NCI-H1436 (cell line): ENCODE measurements at regions not wholly inside any gene's neighbourhood (a gene's known extent, or its start where the extent isn't known, plus 50 kb on each side); places are given as distances from the start of the nearest gene placed in this dataset.
"Not testable (repeated sequence)": the region's sequence is repeated elsewhere in the genome, so short reads cannot be mapped to it uniquely, and the experiment has no call there.

Experiments used
- DNase-seq: peaks from one replicate; lab custom pipeline; 2025; lab: John Stamatoyannopoulos, UW

GRCh38 chr3:20395692-20396091 is 209.7 kb upstream of the SGO1 start:
- no peak for DNase-seq

- DNase-seq, result no peak
Measured at GRCh38 chr3:20394243-20394642, 208.2 kb upstream of the SGO1 start.

GRCh38 chr3:20391644-20392043 is 205.6 kb upstream of the SGO1 start:
- DNase-seq, result no peak

GRCh38 chr3:20388971-20389370 is 203.0 kb upstream of the SGO1 start:
- no peak for DNase-seq

- DNase-seq, result no peak
Measured at GRCh38 chr3:20380295-20380694, 194.3 kb upstream of the SGO1 start.

- DNase-seq, result no peak
Measured at GRCh38 chr3:20378315-20378714, 192.3 kb upstream of the SGO1 start.

- no peak for DNase-seq
Measured at GRCh38 chr3:20376665-20377217, 190.7 kb upstream of the SGO1 start.

GRCh38 chr3:20375302-20375701 is 189.3 kb upstream of the SGO1 start:
- no peak for DNase-seq

- DNase-seq, result not testable (repeated sequence)
Measured at GRCh38 chr3:20370273-20371063, 184.5 kb upstream of the SGO1 start.

- DNase-seq, result no peak
Measured at GRCh38 chr3:20361000-20361399, 175.0 kb upstream of the SGO1 start.

- DNase-seq, result no peak
Measured at GRCh38 chr3:20353286-20353685, 167.3 kb upstream of the SGO1 start.

- DNase-seq, result no peak
Measured at GRCh38 chr3:20352546-20353179, 166.7 kb upstream of the SGO1 start.

GRCh38 chr3:20350449-20350848 is 164.4 kb upstream of the SGO1 start:
- no peak for DNase-seq

GRCh38 chr3:20346916-20347315 is 160.9 kb upstream of the SGO1 start:
- no peak for DNase-seq

- DNase-seq, result no peak
Measured at GRCh38 chr3:20346369-20346768, 160.4 kb upstream of the SGO1 start.

GRCh38 chr3:20344400-20344959 is 158.5 kb upstream of the SGO1 start:
- no peak for DNase-seq

GRCh38 chr3:20343790-20344189 is 157.8 kb upstream of the SGO1 start:
- DNase-seq, result no peak

- peak; percentile 6 for DNase-seq
Measured at GRCh38 chr3:20340324-20340928, 154.4 kb upstream of the SGO1 start.

GRCh38 chr3:20336572-20336971 is 150.6 kb upstream of the SGO1 start:
- DNase-seq, result no peak

GRCh38 chr3:20334842-20335241 is 148.8 kb upstream of the SGO1 start:
- DNase-seq, result no peak

- DNase-seq, result no peak
Measured at GRCh38 chr3:20327889-20328288, 141.9 kb upstream of the SGO1 start.

- no peak for DNase-seq
Measured at GRCh38 chr3:20326541-20326940, 140.5 kb upstream of the SGO1 start.

GRCh38 chr3:20325563-20325962 is 139.6 kb upstream of the SGO1 start:
- no peak for DNase-seq
